OCI-LY7 (cell line): ENCODE measurements at regions not wholly inside any gene's neighbourhood (a gene's known extent, or its start where the extent isn't known, plus 50 kb on each side); places are given as distances from the start of the nearest gene placed in this dataset.

ENCODE experiments used
- CTCF ChIP-seq: fragments of 200-600 bp; sonication (generic); conservative IDR thresholded peaks from 2 replicates; pipeline ENCODE4 v1.5.1; 2014; ENCODE audit warnings: mild to moderate bottlenecking, antibody characterized with exemption, low read length, moderate library complexity, mixed read lengths
- EZH2phosphoT487 ChIP-seq: fragments of 200-600 bp; sonication (generic); IDR thresholded peaks from 2 replicates; pipeline ENCODE4 v1.6.1; 2018; ENCODE audit warnings: low read depth, borderline replicate concordance, mild to moderate bottlenecking, mixed run types, antibody characterized with exemption, low read length, moderate library complexity, mixed read lengths

GRCh38 chr4:55215087-55215486 is 89.7 kb upstream of the KDR start:
- TF ChIP-seq CTCF = no peak
- no peak for TF ChIP-seq EZH2phosphoT487
